ENCODE measurements at regions not wholly inside any gene's neighbourhood (a gene's known extent, or its start where the extent isn't known, plus 50 kb on each side); places are given as distances from the start of the nearest gene placed in this dataset.
A peak's percentile ranks its signal among the peaks of the same experiment; 100 is the strongest.

DNA sequence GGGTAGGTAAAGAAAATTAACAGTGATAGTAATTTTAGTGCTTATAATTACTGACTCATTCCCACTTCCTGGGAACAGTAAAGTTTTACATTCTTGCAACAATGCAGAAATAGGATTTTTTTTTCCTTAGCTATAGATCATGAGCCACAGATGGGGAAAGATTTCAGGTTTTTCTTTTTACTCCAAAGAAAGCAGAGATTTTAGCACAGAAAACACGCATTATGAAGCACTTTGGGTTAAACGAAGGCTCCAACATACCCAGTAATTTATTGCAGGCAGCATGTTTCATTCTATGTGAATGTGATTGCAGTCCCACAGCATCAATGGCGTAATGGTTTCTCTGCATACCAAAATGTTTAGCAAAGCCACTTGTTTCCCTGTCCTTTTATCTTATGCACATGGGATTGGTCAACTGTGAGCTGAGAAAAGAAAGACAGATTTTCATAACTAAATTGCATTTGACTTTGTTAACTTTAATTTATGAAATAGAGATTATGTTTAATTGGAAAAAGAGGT lies 124.6 kb upstream of the E2F7 start:
- DNase-seq: no peak

DNA sequence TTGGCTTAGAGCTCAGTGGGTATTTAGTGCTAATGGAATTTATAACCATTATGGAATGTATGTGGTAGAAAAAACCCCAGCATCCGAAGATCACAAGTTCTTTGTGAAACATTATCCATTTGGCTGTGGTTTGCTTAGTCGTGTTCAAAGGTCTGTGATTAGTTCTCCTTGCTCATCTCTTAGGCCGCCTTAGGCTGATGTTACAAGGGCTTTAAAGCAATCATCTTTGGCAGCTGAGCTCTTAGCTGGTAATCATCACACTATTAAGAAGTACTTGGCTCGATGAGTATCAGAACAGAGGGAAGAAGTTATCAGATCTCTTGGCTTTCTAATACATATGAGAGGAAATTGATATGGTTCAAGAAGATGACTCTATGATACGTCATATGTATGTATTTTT lies 124.1 kb upstream of the E2F7 start:
- DNase-seq: no peak

DNA sequence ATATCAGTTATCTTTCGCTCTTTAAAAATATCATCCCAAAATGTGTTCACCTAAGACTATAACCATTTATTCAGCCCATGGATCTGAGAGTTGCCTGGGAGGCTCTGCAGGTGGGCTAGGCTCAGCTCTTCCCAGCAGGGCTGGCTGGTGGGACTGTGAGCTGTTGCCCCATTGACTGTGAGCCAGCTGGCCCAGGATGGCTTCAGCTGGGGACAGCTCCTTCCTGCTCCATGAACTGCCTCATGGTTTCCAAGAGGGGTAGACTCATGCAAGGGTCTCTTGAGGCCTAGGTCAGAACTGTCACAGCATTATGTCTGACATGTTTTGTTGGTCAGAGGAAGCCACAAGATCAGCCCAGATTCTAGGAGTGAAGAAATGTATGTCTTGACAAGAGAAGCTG lies 114.1 kb upstream of the E2F7 start:
- no peak for DNase-seq

DNA sequence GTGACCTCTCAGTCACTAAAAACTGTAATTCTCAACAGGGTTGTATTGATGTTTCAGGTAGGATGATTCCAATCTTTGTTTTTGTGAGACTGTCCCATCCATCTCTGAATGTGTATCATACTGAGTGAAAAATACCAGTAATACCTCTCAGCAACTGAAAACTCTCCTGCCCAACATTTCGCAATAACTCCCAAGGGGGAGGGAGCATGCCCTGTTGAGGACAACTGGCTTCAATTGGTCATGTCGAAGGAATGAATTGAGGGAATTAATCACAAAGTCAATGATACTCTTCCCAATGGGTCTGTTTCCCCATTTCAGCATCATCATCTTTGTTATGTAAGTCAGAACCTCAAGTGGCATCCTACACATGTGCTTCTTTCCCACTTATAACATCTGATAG lies 102.4 kb upstream of the E2F7 start:
- no peak for DNase-seq

DNA sequence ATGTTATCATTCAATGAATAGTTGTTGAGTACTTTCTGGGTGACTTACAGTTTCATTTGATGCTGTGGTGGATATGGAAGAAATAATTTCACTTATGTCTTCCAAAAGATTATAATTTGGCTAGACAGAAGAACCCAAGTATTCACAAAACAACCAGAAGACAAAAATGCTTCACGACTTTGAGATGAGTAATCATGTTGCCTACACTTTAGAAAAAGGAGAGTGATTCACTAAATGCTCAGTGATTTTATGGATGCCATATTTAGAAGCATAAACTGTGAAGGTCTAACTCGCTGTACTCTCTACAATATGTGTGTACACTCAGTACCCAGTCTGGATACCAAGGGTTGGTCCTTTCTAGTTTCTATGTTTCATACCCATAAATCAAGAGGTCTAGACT lies 101.3 kb upstream of the E2F7 start:
- no peak for DNase-seq

DNA sequence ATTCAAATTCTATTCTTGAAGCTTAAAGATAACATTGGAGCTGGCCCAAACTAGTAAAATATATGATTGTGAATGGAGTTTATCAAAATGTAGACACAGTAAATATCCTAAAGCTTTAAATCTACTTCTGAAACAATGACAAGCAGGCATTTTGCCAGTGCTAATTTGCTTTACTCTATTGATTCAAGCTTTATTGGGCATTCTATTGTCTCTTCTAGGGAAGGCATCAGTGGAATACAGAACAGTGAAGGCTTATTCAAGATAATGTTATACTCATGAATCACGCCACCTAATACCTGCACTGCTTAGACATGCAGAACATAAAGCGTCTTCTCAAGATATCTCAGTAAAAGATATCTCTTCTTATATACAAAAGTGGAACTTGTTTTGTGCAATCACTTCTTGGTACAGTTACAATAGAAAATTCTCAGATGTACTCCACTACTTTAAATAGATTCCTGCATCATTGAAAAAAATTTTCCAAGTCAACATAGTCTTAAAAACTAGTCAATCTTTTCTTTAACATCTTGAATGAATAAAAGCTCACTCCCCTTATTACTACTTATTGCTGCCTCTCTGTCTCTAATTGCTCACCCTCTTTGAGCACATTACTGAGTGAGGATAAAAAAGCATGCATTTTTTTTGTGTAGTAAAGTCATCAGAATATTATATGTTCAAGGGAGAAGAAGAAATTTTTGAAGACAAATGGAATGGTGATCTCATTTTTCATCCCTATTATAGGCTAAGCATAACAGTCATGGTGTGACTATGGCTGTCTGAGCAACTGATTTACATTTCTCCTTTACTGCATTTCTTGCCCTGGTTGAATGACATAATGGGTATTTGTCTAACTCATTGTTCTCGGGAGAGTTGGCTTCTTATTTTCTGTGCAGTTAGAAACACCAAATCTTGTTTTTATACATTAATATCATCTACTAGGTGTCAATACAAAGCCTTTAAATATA lies 98.0 kb upstream of the E2F7 start:
- DNase-seq: no peak

DNA sequence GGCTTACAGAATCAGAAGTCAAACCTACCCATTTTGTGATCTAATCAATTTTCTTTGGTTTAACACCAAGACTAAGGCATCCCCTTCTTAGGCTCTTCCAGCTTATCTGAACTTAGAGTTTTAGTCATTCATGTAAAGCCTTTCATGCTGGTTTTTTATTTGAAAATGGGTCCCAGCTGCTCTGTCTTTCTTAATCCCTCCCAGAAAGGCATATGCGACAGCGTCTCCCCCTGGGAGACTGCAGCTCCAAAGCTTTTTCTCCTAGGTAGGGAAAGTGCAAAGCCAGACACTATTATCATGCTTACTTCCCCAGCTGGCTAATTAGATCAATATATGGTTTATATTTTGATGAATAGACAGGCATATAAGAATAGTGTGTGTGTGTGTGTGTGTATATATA lies 96.6 kb upstream of the E2F7 start:
- no peak for DNase-seq

DNA sequence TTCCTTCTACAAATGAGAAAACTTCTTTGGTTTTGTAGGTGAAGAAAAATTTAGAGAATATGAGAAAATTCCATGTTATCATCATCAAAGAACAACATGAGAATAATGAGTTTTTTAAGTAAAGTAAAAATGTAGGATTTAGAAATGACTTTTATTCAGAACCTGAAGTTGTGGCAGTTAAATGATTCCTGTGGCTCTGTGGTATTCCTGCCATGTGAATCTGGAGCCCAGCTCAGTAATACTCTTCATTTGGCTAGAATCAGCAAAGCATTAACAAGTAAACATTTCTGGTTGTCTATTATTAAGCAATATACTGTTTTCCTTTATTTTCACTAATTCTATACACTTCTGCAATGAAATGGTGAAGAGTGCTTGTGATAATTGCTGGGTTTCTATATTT lies 95.6 kb upstream of the E2F7 start:
- DNase-seq: no peak

DNA sequence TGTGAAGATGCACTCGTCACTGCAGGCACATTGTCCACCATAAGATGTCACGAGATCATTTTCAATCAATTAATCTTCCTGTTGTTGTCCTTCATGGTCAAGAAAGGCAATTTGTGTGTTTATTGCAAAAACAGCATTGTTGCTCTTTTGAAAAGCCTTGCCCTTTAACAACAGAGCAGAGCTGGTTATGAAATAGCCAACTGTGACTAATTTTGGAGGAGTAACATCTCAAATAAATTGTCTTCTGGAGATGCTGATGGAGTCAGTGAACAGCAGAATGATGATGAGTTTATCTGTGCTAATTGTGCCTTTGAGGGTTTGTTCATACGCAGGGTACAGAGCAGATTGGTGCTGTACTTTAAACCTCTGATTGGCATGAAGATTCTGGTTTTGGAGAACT lies 88.3 kb upstream of the E2F7 start:
- DNase-seq: no peak

DNA sequence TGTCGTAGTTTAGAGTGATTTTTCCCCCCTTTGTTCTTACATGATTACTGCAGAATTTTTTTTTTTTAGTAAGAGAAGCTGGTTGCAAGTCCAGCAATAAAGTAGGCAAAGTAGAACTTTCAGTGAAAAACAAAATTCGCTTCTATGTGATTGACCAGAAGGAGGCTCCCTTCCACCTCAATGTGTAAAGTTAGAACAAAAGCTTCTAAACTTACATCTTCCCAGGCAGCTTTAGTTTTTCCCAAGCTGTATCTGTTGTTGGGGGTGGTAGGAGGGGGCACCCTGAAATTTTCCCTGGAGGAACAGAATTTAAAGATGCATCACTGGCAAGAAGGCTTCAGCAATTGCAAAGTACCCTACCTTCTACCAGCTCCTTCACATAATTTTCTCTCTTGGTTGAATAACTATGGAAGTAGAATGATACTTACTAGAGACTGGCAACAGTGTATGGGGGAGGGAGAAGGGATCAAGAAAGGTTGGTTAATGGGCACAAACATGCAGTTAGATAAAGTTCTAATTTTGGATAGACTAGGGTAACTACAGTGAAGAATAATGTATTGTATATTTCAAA lies 87.3 kb upstream of the E2F7 start:
- DNase-seq: no peak

DNA sequence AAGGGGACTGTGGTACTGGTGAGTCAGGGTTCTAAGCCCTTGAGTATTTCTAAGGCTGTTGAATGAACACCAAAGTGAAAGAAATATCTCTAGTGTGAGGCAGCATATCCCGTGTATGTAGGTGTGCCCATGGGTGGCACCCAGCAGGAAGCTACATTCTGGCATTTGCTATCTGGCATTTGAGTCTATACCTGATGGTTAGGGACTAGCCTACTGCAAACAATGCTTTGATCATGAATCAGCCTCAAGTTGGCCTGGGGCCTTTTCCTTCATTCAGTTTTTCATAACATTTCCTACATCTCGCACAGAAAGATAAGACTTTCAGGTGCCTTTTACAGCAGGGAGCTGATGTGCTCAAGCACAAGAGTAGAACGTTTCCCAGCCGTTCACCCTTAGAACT lies 85.7 kb upstream of the E2F7 start:
- DNase-seq: no peak

DNA sequence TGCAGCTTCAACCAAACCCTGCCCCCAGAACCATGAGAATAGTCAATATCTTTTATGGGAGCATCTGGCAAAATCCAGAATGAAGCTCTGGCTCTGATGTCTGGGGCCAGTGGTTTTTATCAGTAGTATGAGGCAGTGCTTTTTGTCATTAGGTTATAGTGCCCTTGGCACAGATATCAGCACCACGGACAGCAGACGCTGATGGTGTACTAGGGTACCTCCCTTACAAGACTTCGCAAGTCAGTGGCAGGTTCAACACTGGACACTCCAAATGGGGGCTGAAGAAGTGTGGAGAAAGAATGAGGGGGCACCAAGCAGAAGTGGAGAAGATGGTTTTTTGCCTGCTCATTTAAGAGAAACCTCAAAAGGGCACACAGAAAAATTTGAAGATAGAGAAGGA lies 68.2 kb upstream of the E2F7 start:
- DNase-seq: peak; percentile 64

DNA sequence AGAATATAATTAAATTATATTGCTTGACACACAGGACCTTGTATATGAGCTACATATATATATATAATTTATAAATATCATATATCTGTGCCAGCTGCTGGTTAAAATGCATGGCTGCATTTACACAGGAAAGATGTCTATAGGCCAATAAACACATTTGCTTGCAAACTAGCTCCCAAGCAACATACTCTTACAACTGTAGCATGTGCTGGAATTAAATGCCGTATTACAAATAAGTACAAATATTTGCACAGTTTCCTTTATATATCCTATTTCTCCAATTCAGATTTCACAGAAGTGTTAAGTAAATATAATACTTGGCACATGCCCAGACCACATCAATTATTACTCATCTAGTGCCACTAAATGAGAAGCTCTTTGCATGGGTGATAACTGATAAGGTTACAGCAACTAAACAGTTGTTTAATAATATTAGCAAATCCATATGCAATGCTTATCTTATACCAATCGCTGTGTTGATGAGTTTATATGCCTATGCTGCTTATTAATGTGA lies 66.7 kb upstream of the E2F7 start:
- DNase-seq: no peak

DNA sequence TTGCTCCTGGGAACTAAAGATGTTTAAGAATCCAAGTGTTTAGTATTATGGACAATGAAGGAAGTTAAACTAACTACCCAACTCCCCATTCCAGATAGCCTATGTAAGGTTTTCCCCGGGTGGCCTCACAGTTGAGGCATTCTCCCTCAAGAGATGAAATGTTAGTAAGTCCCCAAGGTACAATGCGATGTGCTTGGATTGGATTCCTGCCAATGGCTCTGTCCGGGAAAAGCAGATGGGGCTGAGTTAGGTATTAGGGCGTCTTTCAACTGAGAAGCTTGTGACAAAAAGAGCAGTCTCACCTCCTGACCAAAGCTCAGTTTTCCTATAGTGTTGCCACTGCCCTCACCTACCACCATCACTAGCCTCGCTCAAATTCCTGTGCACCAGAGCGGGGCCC lies 64.8 kb upstream of the E2F7 start:
- DNase-seq: no peak

DNA sequence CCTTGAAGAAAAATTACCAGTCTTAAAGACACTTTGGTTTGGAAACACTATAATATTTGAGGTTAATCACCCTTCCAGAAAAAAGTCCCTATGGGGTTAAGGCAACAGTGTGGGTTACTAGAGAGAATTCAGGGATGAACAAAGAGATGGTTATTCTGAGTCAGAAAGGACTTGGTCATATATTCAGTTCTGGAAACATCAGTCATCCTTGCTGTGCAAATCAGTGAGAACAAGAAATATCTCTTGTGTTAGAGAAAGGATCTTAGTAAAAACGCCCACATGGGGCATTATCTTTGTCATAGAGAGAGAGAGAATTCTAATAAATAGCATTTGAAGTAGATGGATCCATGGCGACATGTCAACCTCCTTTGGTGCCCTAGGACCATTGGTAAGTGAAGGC lies 59.4 kb upstream of the E2F7 start:
- no peak for DNase-seq

DNA sequence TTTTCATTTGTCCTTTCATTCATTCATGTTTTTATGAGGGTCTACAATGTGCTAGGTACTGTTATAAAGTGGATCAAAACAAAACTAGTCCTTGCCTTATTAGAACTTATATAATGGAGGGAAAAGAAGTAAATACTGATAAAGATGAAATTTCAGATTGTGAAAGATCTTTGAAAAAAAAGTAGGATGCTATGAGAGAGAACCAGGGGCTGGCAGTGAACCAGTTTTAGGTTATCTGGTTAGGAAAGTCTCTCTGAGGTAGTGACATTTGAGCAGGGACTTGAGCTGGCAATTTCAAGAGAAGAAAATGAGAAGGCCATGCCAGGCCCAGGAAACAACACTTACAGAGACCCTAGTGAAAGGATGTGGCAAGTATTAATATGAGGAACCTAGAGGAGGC lies 57.3 kb upstream of the E2F7 start:
- DNase-seq: no peak

DNA sequence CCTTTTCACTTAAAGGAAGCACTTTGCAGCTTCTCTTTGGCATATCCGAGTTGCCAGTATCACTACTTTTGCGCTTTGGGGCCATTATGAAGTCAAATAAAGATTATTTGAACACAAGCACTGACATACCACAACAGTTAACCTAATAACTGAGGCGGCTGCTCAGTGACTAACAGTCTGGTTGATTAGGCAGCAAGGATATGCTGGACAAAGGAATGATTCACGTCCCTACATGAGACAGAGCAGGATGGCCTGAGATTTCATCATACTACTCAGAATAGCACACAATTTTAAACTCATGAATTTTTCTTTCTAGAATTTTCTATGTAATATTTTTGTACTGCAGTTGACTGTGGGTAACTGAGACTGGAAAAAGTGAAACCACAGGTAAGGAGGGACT lies 56.9 kb upstream of the E2F7 start:
- DNase-seq: no peak

DNA sequence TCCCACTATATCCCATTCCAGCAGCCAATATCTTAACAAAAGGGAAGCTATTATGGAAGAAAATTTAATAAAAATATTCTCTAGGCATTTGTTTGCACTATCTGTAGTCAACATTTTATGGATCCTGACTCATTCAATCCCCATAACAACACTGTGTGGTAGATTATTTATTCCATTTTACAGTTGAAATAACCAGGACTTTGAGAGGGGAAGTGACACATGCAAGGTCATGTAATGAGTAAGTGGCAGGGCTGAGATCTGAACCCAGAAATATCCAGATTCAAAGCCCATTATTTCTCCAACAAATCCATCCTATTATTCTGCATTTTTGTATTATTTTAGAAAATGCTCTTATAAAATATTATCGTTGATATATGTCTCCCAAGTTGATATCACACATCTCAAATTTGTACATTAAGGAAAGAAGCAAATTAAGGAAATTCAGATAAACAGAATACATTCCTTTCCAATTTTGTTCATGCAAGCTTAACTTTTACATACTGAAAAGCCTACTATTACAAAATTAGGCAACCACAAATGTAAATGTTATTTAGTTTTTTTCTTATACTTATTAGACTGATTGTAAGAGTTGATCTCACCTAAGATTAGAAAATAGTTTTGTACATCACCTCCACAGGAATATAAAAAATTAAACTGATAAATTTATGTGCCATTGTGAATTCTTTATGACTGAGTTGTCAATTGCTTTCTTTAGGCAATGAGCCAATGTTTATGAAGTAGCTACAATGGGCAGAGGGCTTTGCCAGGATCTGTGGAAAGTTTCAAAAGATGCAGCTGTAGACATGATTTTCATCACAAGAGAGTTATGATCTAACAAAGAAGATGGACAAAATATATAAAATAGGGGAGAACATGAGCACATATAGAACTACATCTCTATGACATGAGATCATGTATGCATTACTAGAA lies 55.1 kb upstream of the E2F7 start:
- no peak for DNase-seq

DNA sequence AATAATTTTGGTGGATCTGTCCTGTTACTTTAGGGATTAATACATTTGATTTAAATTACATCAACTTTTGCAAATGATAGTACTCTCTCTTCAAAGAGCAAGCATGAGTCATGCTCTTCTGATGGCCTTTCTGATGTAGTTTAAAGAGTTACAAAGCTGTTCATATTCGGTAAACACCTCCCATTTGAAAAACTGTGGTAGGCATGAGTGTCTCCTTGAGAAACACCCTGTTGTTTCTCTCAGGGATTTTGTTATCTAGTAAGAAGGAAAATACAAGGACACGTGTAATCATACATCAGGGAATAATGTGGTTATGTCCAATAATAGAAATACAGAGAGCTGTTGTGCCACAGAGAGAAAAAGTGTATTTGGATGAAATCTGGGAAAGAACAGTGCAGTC lies 53.3 kb upstream of the E2F7 start:
- DNase-seq: no peak

DNA sequence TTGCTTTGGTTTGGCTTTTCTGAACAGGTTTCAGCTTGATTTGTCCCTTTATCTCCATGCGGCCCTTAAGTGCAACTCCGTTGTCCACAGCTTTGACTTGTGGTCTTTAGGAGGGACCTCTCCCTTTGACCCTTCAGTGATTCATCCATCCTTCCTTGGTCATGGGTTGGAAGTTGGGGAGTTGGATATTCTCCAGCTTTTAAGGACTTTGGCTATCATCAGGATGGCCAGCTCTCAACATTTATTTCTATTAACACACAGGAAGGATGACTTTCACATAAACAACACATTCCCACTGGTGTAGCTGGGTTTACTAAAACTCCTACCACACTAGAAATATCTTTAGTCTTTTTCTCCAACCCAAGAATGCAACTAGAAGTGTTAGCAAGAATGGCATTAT lies 50.9 kb upstream of the E2F7 start:
- no peak for DNase-seq

DNA sequence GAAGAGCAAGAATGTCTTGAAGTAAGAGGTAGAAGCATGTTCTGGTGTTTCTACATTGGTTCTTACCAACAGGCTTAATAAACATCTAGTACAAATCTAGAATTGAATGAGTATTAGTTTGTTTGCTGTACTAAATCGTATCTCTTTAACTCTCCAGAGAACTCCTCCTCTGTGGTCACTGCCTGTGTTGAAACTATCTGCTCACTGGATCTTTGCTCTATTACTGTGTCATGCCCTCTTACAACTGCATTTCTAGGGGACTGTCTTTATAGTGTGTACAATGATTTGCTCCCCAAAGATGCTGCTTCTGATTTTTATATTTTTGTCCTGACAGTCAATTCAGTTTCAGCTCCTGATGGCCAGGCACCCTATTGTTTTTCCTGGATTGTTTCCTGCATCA lies 50.1 kb upstream of the E2F7 start:
- no peak for DNase-seq

Measured in RPMI8226 (cell line).